Right cardiac atrium (tissue), 5 donors: ENCODE measurements at regions not wholly inside any gene's neighbourhood (a gene's known extent, or its start where the extent isn't known, plus 50 kb on each side); places are given as distances from the start of the nearest gene placed in this dataset.
"Not testable (repeated sequence)": the region's sequence is repeated elsewhere in the genome, so short reads cannot be mapped to it uniquely, and the experiment has no call there.

Source experiments
- ATAC-seq, 2 donors: fragments of 200-7000 bp; cut with Tn5 transposase; one replicate each; pipeline versions ENCODE4 v1.8.0 to v1.9.1; 2020; ENCODE audit warnings: moderate library complexity in 2 of 2, mild to moderate bottlenecking in 1 of 2
- DNase-seq, 3 donors: peaks; one replicate each; pipeline ENCODE4 v3.0.0-alpha.2; 2020
- H3K27ac ChIP-seq: one replicate; pipeline ENCODE4 v1.5.1; 2013; ENCODE audit warnings: mild to moderate bottlenecking, low read length, control low read depth, moderate library complexity
- H3K27me3 ChIP-seq: one replicate; pipeline ENCODE4 v1.6.1; 2013; ENCODE audit not compliant: control insufficient read depth, insufficient read depth
- H3K4me1 ChIP-seq: one replicate; pipeline ENCODE4 v1.6.1; 2013; ENCODE audit warnings: low read length; ENCODE audit not compliant: control insufficient read depth, insufficient read depth
- H3K4me3 ChIP-seq: one replicate; pipeline ENCODE4 v1.5.1; 2013; ENCODE audit warnings: low read length, control low read depth
- H3K9me3 ChIP-seq: one replicate; pipeline ENCODE4 v1.6.1; 2013; ENCODE audit warnings: low read length; ENCODE audit not compliant: control insufficient read depth
- WGBS: extraction: QIAGEN DNeasy Blood & Tissue Kit; methylation state at CpG from one replicate; pipeline ENCODE4 v1.1.7; 2013; 5-methylcytosine and 5-hydroxymethylcytosine counted together
- intact Hi-C, 4 donors: fragments of 100-400 bp; cut with DNase I; formaldehyde crosslinking; loops; one replicate each; pipeline versions ENCODE4 v1.11.0 to v1.14.0; 2022 to 2023
- donor health status: healthy with polysubstance abuse.
- donor health status: DM: no; HTN: yes; CAD: no.
- donor health status: DM: no; HTN: no; CAD: no.
- donor health status: DM: no; HTN: yes; CAD: no; lungs with severe emphysema.
- donor health status: DM: yes; HTN: yes; CAD: no.

- DNase-seq: peak in 1 of 3 donors; percentile 32
- ATAC-seq, H3K27me3 ChIP-seq, intact Hi-C loops, H3K9me3 ChIP-seq, H3K4me1 ChIP-seq, H3K4me3 ChIP-seq, H3K27ac ChIP-seq: not testable (repeated sequence)
- 95% methylated on average over 32 of the region's 32 CpGs for WGBS
Observed at GRCh38 chr2:17193433-17193890, 324.8 kb downstream of the RAD51AP2 start.

GRCh38 chr2:17191223-17191622, 327.0 kb downstream of the RAD51AP2 start:
- Histone ChIP-seq H3K27ac (no peak overlapping the region), H3K9me3 (no peaks in the 10 kb centered on the region), H3K4me3 (no peak overlapping the region), H3K27me3 (no peaks in the 10 kb centered on the region), H3K4me1 (no peaks in the 10 kb centered on the region)
- WGBS: 61% methylated on average over 4 of the region's 4 CpGs
- DNase-seq: no peak
- ATAC-seq: no peak
- intact Hi-C loops: no loop called here

GRCh38 chr2:17190527-17190926, 327.7 kb downstream of the RAD51AP2 start:
- no peaks in the 10 kb centered on the region for H3K27me3 ChIP-seq
- 81% methylated on average over 4 of the region's 4 CpGs for WGBS
- ATAC-seq: no peak
- H3K4me1 ChIP-seq: no peaks in the 10 kb centered on the region
- intact Hi-C loops: no loop called here
- no peak for DNase-seq
- H3K27ac ChIP-seq: no peak overlapping the region
- H3K9me3 ChIP-seq: no peaks in the 10 kb centered on the region
- H3K4me3 ChIP-seq: no peak overlapping the region

- H3K4me1 ChIP-seq: no peaks in the 10 kb centered on the region
- H3K4me3 ChIP-seq: no peak overlapping the region
- intact Hi-C loops: no loop called here
- 55% methylated on average over 1 of the region's 1 CpG for WGBS
- no peak for ATAC-seq
- DNase-seq: no peak
- no peaks in the 10 kb centered on the region for H3K27me3 ChIP-seq
- no peaks in the 10 kb centered on the region for H3K9me3 ChIP-seq
- H3K27ac ChIP-seq: no peak overlapping the region
Observed at GRCh38 chr2:17188721-17189120, 329.5 kb downstream of the RAD51AP2 start.

GRCh38 chr2:17184512-17184911, 333.7 kb downstream of the RAD51AP2 start:
- ATAC-seq: no peak
- Histone ChIP-seq H3K9me3 (no peaks in the 10 kb centered on the region), H3K27ac (no peak overlapping the region), H3K4me1 (no peaks in the 10 kb centered on the region), H3K4me3 (no peak overlapping the region), H3K27me3 (no peaks in the 10 kb centered on the region)
- intact Hi-C loops: no loop called here
- no peak for DNase-seq
- 61% methylated on average over 2 of the region's 2 CpGs for WGBS

GRCh38 chr2:17182399-17182798, 335.8 kb downstream of the RAD51AP2 start:
- H3K9me3 ChIP-seq: no peaks in the 10 kb centered on the region
- H3K27me3 ChIP-seq: no peaks in the 10 kb centered on the region
- intact Hi-C loops: no loop called here
- no peaks in the 10 kb centered on the region for H3K4me1 ChIP-seq
- H3K27ac ChIP-seq: no peak overlapping the region
- ATAC-seq: no peak
- no peak for DNase-seq
- H3K4me3 ChIP-seq: no peak overlapping the region

GRCh38 chr2:17181051-17181752, 337.0 kb downstream of the RAD51AP2 start:
- Histone ChIP-seq H3K4me3 (no peak overlapping the region), H3K27ac (no peak overlapping the region), H3K4me1 (no peaks in the 10 kb centered on the region), H3K9me3 (no peaks in the 10 kb centered on the region), H3K27me3 (no peaks in the 10 kb centered on the region)
- ATAC-seq (no peak), DNase-seq (no peak)
- WGBS: 86% methylated on average over 4 of the region's 4 CpGs
- intact Hi-C loops: no loop called here

- Histone ChIP-seq H3K27ac (no peak overlapping the region), H3K4me3 (no peak overlapping the region), H3K4me1 (no peaks in the 10 kb centered on the region), H3K27me3 (no peaks in the 10 kb centered on the region), H3K9me3 (no peaks in the 10 kb centered on the region)
- intact Hi-C loops: no loop called here
- DNase-seq (no peak), ATAC-seq (no peak)
- 87% methylated on average over 1 of the region's 1 CpG for WGBS
Observed at GRCh38 chr2:17179145-17179808, 339.0 kb downstream of the RAD51AP2 start.

- H3K9me3 ChIP-seq: no peaks in the 10 kb centered on the region
- intact Hi-C loops: no loop called here
- DNase-seq (no peak), ATAC-seq (no peak)
- 53% methylated on average over 1 of the region's 1 CpG for WGBS
- H3K4me3 ChIP-seq: no peak overlapping the region
- no peaks in the 10 kb centered on the region for H3K27me3 ChIP-seq
- no peaks in the 10 kb centered on the region for H3K4me1 ChIP-seq
- no peak overlapping the region for H3K27ac ChIP-seq
Observed at GRCh38 chr2:17177088-17177487, 341.2 kb downstream of the RAD51AP2 start.

GRCh38 chr2:17171446-17172049, 346.7 kb downstream of the RAD51AP2 start:
- intact Hi-C loops: no loop called here
- Histone ChIP-seq H3K4me1 (no peaks in the 10 kb centered on the region), H3K4me3 (no peak overlapping the region), H3K27ac (no peak overlapping the region), H3K9me3 (no peaks in the 10 kb centered on the region), H3K27me3 (no peaks in the 10 kb centered on the region)
- WGBS: 48% methylated on average over 7 of the region's 7 CpGs
- ATAC-seq: peak; percentile 67 to 75
- DNase-seq: peak in 2 of 3 donors; percentile 44 to 45

- H3K9me3 ChIP-seq: no peaks in the 10 kb centered on the region
- H3K4me3 ChIP-seq: no peak overlapping the region
- no peak overlapping the region for H3K27ac ChIP-seq
- no peaks in the 10 kb centered on the region for H3K27me3 ChIP-seq
- 43% methylated on average over 4 of the region's 4 CpGs for WGBS
- H3K4me1 ChIP-seq: no peaks in the 10 kb centered on the region
- intact Hi-C loops: no loop called here
- ATAC-seq (no peak), DNase-seq (no peak)
Observed at GRCh38 chr2:17166506-17166905, 351.7 kb downstream of the RAD51AP2 start.
